Vagina (tissue), 2 donors: ENCODE measurements at regions not wholly inside any gene's neighbourhood (a gene's known extent, or its start where the extent isn't known, plus 50 kb on each side); places are given as distances from the start of the nearest gene placed in this dataset.

Experiments
- CTCF ChIP-seq, 3 experiments: fragments of 450-650 bp in 2 of 3; fragments of 200-600 bp in 1 of 3; sonication (generic) in 1 of 3; IDR thresholded peaks; one replicate each; pipeline ENCODE4 v1.5.1; 2017 to 2019; ENCODE audit warnings: antibody characterized with exemption in 3 of 3, mild to moderate bottlenecking in 2 of 3, moderate library complexity in 2 of 3
- POLR2A ChIP-seq, 2 donors: fragments of 450-650 bp; IDR thresholded peaks; one replicate each; pipeline ENCODE4 v1.6.1; 2017; ENCODE audit warnings: antibody characterized with exemption in 2 of 2, mild to moderate bottlenecking in 2 of 2, moderate library complexity in 2 of 2
- POLR2AphosphoS5 ChIP-seq, 2 donors: sonication (generic); formaldehyde crosslinking; IDR thresholded peaks; one replicate each; pipeline ENCODE4 v1.9.0; 2017; ENCODE audit warnings: antibody characterized with exemption in 2 of 2, mild to moderate bottlenecking in 2 of 2, low read depth in 1 of 2; ENCODE audit not compliant: insufficient read depth in 1 of 2

DNA sequence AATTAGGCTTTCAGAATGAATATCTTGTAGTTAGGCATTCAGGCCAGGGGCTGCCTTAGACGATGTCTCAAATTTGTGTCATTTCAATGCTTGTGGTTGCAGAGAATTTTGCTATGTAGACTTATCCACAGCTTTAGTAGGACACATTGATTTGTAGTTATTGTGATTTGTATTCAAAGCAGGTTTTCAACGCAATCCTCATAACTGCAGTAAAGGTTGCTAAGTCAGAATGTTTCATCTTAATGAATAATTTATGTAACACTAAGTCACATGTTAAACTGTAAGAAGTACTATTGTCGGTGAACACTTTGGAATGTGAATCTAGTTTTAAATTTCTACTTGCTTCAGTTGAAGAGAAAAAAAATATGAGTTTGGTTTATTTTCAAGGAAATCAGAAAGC lies 1117.2 kb upstream of the SPRY2 start:
- TF ChIP-seq POLR2A (IDR thresholded peaks at IDR 0.05) (no peak), CTCF (IDR thresholded peaks at IDR 0.05) (no peak), POLR2AphosphoS5 (IDR thresholded peaks at IDR 0.05; ENCODE audit: insufficient read depth in 1 of 2, low read depth in 1 of 2) (no peak)
